K562 (cell line): ENCODE measurements at regions not wholly inside any gene's neighbourhood (a gene's known extent, or its start where the extent isn't known, plus 50 kb on each side); places are given as distances from the start of the nearest gene placed in this dataset.

ENCODE experiments used
- ATAC-seq: fragments of 200-7000 bp; cut with Tn5 transposase; 3 replicates; pipeline ENCODE4 v1.9.1; 2020; ENCODE audit warnings: moderate library complexity
- BruUV-seq: library from RNA; stranded (reverse); fragments of 400-500 nt; replicated peaks from 2 replicates; lab custom pipeline; 2021; lab: Mats Ljungman, UMichigan
- CTCF ChIA-PET: fragments of 300-600 bp; formaldehyde crosslinking; extraction: SDS; loops from one replicate; lab custom pipeline; 2021; ENCODE audit warnings: low intra/inter-chr PET ratio; lab: Yijun Ruan, JAX
- POLR2A ChIA-PET: fragments of 300-600, 350-650 bp; sonication (Branson Sonifier 250); formaldehyde crosslinking; extraction: SDS; loops from one replicate; lab custom pipeline; 2021; ENCODE audit warnings: antibody characterized with exemption, inconsistent platforms; lab: Yijun Ruan, JAX
- DNase-seq, 4 experiments: peaks; one replicate each; pipeline versions ENCODE4 v3.0.0 to v3.0.0-alpha.2; 2011 to 2018; ENCODE audit warnings: low spot score in 3 of 4, mixed read lengths in 3 of 4; ENCODE audit errors: extremely low read depth in 1 of 4
- FAIRE-seq: peaks from 2 replicates; lab custom pipeline; 2011; peaks lifted over from hg19 to GRCh38; lab: Jason Lieb, UNC
- H2AFZ ChIP-seq: 2 replicates; pipeline ENCODE4 v1.6.0; 2011; ENCODE audit warnings: low read depth, low read length, control low read depth, inconsistent platforms
- H3K27ac ChIP-seq: fragments of 200-600 bp; 3 replicates; pipeline ENCODE4 v1.8.0; 2011; ENCODE audit warnings: low read depth, mild to moderate bottlenecking, control low read depth, inconsistent platforms, low read length, moderate library complexity, mixed read lengths; ENCODE audit errors: extremely low read depth
- H3K27me3 ChIP-seq, 2 experiments: fragments of 300-600 bp in 1 of 2; 2 replicates in 1 of 2; 3 replicates in 1 of 2; pipeline versions ENCODE4 v1.6.0 to v1.8.0; 2011; ENCODE audit warnings: inconsistent platforms in 2 of 2, low read length in 2 of 2, mild to moderate bottlenecking in 1 of 2, mixed read lengths in 1 of 2, moderate library complexity in 1 of 2; ENCODE audit not compliant: control insufficient read depth in 2 of 2, insufficient read depth in 2 of 2
- H3K36me3 ChIP-seq: fragments of 300-600 bp; 3 replicates; pipeline ENCODE4 v1.8.0; 2011; ENCODE audit warnings: mild to moderate bottlenecking, low read length, inconsistent platforms; ENCODE audit not compliant: control insufficient read depth, insufficient read depth
- H3K4me1 ChIP-seq, 2 experiments: fragments of 200-600 bp in 1 of 2; replicated peaks in 1 of 2; 2 replicates in 1 of 2; 3 replicates in 1 of 2; pipeline versions ENCODE4 v1.5.1 to v1.8.0; 2011; ENCODE audit warnings: inconsistent platforms in 2 of 2, low read length in 2 of 2, mild to moderate bottlenecking in 1 of 2, mixed read lengths in 1 of 2, moderate library complexity in 1 of 2; ENCODE audit not compliant: control insufficient read depth in 2 of 2, insufficient read depth in 2 of 2
- H3K4me2 ChIP-seq: 2 replicates; pipeline ENCODE4 v1.6.1; 2011; ENCODE audit warnings: low read length, control low read depth, inconsistent platforms, mixed read lengths; ENCODE audit not compliant: insufficient read depth
- H3K4me3 ChIP-seq: fragments of 200-600 bp; sonication (generic), shearing (Covaris generic); 2 replicates; pipeline ENCODE4 v1.5.1; 2016; ENCODE audit warnings: control low read depth, inconsistent platforms
- H3K79me2 ChIP-seq: fragments of 200-600 bp; 3 replicates; pipeline ENCODE4 v1.8.0; 2011; ENCODE audit warnings: low read length, inconsistent platforms; ENCODE audit not compliant: control insufficient read depth, insufficient read depth
- H3K9ac ChIP-seq, 2 experiments: 2 replicates each; pipeline versions ENCODE4 v1.6.0 to v1.6.1; 2011; ENCODE audit warnings: low read depth in 2 of 2, low read length in 2 of 2, control low read depth in 1 of 2, inconsistent platforms in 1 of 2, mild to moderate bottlenecking in 1 of 2, mixed read lengths in 1 of 2; ENCODE audit not compliant: insufficient read depth in 1 of 2
- H3K9me1 ChIP-seq: one replicate; pipeline ENCODE4 v1.6.0; 2011; ENCODE audit warnings: inconsistent platforms, mild to moderate bottlenecking, low read length, moderate library complexity; ENCODE audit not compliant: control insufficient read depth, insufficient read depth
- H3K9me3 ChIP-seq: replicated peaks from 2 replicates; pipeline ENCODE4 v1.5.1; 2011; ENCODE audit warnings: low read depth, low read length, inconsistent platforms; ENCODE audit not compliant: control insufficient read depth, insufficient read depth
- H4K20me1 ChIP-seq: replicated peaks from 2 replicates; pipeline ENCODE4 v1.6.1; 2011; ENCODE audit warnings: low read length, inconsistent platforms, mixed read lengths; ENCODE audit not compliant: control insufficient read depth, insufficient read depth
- KLF16 ChIP-seq: IDR thresholded peaks from 2 replicates; pipeline ENCODE4 v1.6.1; 2016; ENCODE audit warnings: antibody characterized with exemption
- MCM2 ChIP-seq: fragments of 450-650 bp; IDR thresholded peaks from 2 replicates; pipeline ENCODE4 v1.6.1; 2017; ENCODE audit warnings: low read depth, mild to moderate bottlenecking
- NBN ChIP-seq: fragments of 450-650 bp; IDR thresholded peaks from 2 replicates; pipeline ENCODE4 v1.6.1; 2016; ENCODE audit warnings: low read depth, mild to moderate bottlenecking
- SMARCA4 ChIP-seq: fragments of 450-650 bp; IDR thresholded peaks from 2 replicates; pipeline ENCODE4 v1.6.1; 2016
- TEAD1 ChIP-seq, 2 experiments: fragments of 450-650 bp in 1 of 2; sonication (generic) in 1 of 2; formaldehyde crosslinking; IDR thresholded peaks; 2 replicates each; pipeline versions ENCODE4 v1.4.0 to v1.8.0; 2020 to 2022; ENCODE audit warnings: mild to moderate bottlenecking in 2 of 2, missing genetic modification reagents in 1 of 2
- TGIF2 ChIP-seq: sonication (generic); formaldehyde crosslinking; IDR thresholded peaks from 2 replicates; pipeline ENCODE4 v1.8.1; 2022; ENCODE audit warnings: mild to moderate bottlenecking, missing genetic modification reagents, moderate library complexity
- ZKSCAN8 ChIP-seq: fragments of 200-800 bp; sonication (Bioruptor generic); IDR thresholded peaks from 2 replicates; pipeline ENCODE4 v1.6.1; 2016; ENCODE audit warnings: missing genetic modification characterization, missing compliant biosample characterization
- ZNF124 ChIP-seq: sonication (generic); formaldehyde crosslinking; IDR thresholded peaks from 2 replicates; pipeline ENCODE4 v1.8.1; 2022; ENCODE audit warnings: missing genetic modification reagents
- ZNF695 ChIP-seq: fragments of 450-650 bp; formaldehyde crosslinking; IDR thresholded peaks from 2 replicates; pipeline ENCODE4 v1.4.0; 2020; ENCODE audit warnings: mild to moderate bottlenecking, moderate library complexity
- WGBS: fragments of 100-300 bp; shearing (Covaris generic); methylation state at CpG from one replicate; pipeline ENCODE4 v1.1.6; 2016; ENCODE audit warnings: low coverage, mixed read lengths; ENCODE audit not compliant: insufficient coverage; ENCODE audit errors: missing lambda C conversion rate; 5-methylcytosine and 5-hydroxymethylcytosine counted together
- in situ Hi-C: fragments of 300-500 bp; cut with MboI; formaldehyde crosslinking; loops from 4 replicates; pipeline ENCODE4 v1.15.0; 2018; ENCODE audit warnings: inconsistent platforms, mixed read lengths
- intact Hi-C: fragments of 100-400 bp; cut with micrococcal nuclease; formaldehyde crosslinking; loops from 2 replicates; pipeline ENCODE4 v1.14.2; 2022
- TF ChIP-seq, protein P1 (sequence below), 2 experiments: fragments of 450-650 bp in 1 of 2; sonication (generic) in 1 of 2; formaldehyde crosslinking in 1 of 2; IDR thresholded peaks; 2 replicates each; pipeline versions ENCODE4 v1.7.1 to v1.9.0; 2016 to 2022; ENCODE audit warnings: inconsistent platforms in 1 of 2, mild to moderate bottlenecking in 1 of 2, missing genetic modification reagents in 1 of 2
- TF ChIP-seq, protein P2 (sequence below): fragments of 450-650 bp; IDR thresholded peaks from 2 replicates; pipeline ENCODE4 v1.6.1; 2016; ENCODE audit warnings: missing biosample characterization, missing genetic modification characterization
- TF ChIP-seq, protein P3 (sequence below): fragments of 450-650 bp; IDR thresholded peaks from 2 replicates; pipeline ENCODE4 v1.6.1; 2016

DNA sequence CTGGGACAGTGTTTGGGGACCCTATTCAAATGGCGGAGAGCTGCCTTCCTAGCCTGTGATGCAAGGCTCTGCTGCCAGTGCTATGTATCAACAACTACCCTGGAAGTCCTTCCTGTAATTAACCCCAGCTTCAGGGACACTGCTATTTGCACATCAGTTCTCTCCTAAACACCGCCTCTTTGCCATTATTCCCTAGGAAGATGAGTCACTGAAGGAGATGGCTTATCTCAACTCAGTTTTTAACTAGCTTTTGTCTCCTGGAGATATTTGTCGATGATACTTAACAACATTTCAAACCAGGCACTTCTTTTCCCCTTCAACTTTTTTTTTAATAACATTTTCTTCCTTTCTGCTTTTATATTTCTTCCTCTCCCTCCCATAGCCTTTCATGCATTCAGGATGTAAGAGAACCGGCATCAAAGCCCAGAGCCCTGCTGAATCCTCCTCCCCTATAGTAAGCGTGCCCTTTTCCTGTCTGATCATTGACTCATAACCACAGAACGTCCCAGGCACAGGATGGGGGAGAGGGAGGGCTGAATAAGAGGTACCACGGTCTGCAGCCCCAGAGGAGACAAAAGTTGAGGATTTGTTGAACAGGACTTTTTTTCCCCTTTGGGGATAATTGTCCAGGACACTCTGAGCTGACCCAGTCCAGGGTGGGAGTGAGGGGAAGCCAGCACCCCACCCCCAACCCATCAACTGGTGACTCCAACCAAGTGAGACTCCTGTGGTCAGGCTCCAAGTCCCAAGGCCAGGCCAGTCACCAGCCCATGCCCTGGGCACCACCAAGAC lies 387.8 kb upstream of the SALL1 start:
- Histone ChIP-seq H3K27ac (no peak overlapping the region), H3K4me2 (no peak overlapping the region), H3K4me1 (no peaks in the 10 kb centered on the region), H2AFZ (no peak overlapping the region), H3K27me3 (no peaks in the 10 kb centered on the region), H3K9me3 (no peaks in the 10 kb centered on the region; the same call in 1 of the 2 replicates), H3K79me2 (no peaks in the 10 kb centered on the region), H3K36me3 (no peaks in the 10 kb centered on the region), H3K9me1 (no peaks in the 10 kb centered on the region), H3K9ac (no peak overlapping the region), H4K20me1 (no peaks in the 10 kb centered on the region), H3K4me3 (no peak overlapping the region)
- no TSS peak for BruUV-seq
- DNase-seq, result no peak
- in situ Hi-C loops (no loop called here), intact Hi-C loops (no loop called here)
- WGBS, result 0% methylated on average over 6 of the region's 7 CpGs
- ChIA-PET POLR2A (interaction anchor here (0.5 kb wide), 1 partner anchor 21 kb away, joined by 3 read pairs; no protein-coding TSS in a partner anchor), CTCF (no interaction called here)
- FAIRE-seq, result no peak
- no peak for ATAC-seq
- TF ChIP-seq ZNF124 (CRISPR knock-in tag) (no peak), KLF16 (no peak), NBN (no peak), TGIF2 (no peak), TEAD1 (CRISPR knock-in tag; IDR thresholded peaks at IDR 0.05) (no peak), ZKSCAN8 (CRISPR knock-in tag) (no peak), MCM2 (no peak), SMARCA4 (no peak), ZNF695 (no peak)
- TF ChIP-seq, protein P1, sequence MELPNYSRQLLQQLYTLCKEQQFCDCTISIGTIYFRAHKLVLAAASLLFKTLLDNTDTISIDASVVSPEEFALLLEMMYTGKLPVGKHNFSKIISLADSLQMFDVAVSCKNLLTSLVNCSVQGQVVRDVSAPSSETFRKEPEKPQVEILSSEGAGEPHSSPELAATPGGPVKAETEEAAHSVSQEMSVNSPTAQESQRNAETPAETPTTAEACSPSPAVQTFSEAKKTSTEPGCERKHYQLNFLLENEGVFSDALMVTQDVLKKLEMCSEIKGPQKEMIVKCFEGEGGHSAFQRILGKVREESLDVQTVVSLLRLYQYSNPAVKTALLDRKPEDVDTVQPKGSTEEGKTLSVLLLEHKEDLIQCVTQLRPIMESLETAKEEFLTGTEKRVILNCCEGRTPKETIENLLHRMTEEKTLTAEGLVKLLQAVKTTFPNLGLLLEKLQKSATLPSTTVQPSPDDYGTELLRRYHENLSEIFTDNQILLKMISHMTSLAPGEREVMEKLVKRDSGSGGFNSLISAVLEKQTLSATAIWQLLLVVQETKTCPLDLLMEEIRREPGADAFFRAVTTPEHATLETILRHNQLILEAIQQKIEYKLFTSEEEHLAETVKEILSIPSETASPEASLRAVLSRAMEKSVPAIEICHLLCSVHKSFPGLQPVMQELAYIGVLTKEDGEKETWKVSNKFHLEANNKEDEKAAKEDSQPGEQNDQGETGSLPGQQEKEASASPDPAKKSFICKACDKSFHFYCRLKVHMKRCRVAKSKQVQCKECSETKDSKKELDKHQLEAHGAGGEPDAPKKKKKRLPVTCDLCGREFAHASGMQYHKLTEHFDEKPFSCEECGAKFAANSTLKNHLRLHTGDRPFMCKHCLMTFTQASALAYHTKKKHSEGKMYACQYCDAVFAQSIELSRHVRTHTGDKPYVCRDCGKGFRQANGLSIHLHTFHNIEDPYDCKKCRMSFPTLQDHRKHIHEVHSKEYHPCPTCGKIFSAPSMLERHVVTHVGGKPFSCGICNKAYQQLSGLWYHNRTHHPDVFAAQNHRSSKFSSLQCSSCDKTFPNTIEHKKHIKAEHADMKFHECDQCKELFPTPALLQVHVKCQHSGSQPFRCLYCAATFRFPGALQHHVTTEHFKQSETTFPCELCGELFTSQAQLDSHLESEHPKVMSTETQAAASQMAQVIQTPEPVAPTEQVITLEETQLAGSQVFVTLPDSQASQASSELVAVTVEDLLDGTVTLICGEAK (IDR thresholded peaks at IDR 0.05), result no peak
- TF ChIP-seq, protein P1 (CRISPR knock-in tag; IDR thresholded peaks at IDR 0.05), result no peak
- TF ChIP-seq, protein P2, sequence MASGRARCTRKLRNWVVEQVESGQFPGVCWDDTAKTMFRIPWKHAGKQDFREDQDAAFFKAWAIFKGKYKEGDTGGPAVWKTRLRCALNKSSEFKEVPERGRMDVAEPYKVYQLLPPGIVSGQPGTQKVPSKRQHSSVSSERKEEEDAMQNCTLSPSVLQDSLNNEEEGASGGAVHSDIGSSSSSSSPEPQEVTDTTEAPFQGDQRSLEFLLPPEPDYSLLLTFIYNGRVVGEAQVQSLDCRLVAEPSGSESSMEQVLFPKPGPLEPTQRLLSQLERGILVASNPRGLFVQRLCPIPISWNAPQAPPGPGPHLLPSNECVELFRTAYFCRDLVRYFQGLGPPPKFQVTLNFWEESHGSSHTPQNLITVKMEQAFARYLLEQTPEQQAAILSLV (tag), result no peak
- TF ChIP-seq, protein P3, sequence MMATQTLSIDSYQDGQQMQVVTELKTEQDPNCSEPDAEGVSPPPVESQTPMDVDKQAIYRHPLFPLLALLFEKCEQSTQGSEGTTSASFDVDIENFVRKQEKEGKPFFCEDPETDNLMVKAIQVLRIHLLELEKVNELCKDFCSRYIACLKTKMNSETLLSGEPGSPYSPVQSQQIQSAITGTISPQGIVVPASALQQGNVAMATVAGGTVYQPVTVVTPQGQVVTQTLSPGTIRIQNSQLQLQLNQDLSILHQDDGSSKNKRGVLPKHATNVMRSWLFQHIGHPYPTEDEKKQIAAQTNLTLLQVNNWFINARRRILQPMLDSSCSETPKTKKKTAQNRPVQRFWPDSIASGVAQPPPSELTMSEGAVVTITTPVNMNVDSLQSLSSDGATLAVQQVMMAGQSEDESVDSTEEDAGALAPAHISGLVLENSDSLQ, result no peak
